CD4-positive, alpha-beta T cell treated with Interleukin-15 for 1 hour (primary cell): ENCODE measurements at regions not wholly inside any gene's neighbourhood (a gene's known extent, or its start where the extent isn't known, plus 50 kb on each side); places are given as distances from the start of the nearest gene placed in this dataset.

Source experiments
- DNase-seq: peaks from one replicate; pipeline ENCODE4 v3.0.0-alpha.2; 2020

DNA sequence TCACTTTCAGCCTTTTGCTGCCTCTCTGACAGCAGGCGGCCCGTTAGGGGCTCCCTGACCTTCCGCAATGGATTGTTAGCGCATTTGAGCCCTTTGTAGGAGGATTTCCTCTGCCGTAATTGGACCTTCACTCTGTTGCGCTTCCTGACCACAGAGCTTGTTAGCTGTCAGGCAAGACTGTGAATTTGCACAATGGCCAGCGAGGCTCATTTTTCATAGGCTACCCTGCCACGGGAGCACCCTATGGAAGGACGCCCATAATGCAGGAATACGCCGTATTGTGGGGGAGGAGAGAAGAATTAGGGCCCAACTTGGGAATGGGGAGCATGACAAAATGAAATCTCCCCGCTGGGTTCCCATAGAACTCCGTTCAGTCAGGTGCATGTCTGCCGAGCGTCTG lies 205.2 kb upstream of the NLRP1 start:
- DNase-seq, result no peak

DNA sequence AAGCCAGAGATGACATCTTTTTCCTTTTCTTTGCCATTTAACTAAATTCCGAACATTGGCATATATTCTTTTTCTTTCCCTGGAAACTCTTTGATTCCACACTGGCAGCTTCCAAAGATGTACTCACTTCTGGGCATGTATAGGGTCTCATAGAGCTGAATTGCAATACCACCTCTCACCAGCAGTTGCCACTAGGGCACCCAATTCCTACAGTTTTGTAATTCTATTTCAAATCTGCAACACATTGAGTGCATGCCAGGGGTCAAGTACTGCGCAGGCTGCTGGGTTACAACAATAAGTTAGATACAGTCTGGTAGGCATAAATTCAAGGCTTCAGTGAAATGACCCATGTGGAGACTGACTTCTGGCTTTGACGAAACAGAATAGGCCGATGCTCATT lies 208.8 kb upstream of the NLRP1 start:
- DNase-seq, result no peak

DNA sequence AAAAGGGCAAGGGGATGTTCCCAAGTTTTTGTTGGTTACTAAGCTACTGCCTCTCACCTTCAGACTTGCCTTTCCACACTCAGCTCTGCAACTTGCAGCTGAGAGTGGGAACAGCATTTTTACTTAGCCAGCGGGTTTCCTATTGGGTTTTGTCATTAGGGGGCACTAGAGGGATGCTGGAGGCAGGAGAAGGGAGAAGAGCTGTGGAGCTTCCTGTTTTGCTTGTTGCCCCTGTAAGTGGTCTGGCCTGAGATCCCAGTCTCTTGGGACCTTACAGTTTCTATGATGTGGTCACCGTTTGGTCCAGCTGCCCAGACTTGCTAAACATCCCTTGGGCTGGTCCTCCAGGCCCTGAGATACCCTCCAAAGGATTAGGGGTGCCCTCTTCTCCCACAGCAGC lies 209.6 kb upstream of the NLRP1 start:
- no peak for DNase-seq

DNA sequence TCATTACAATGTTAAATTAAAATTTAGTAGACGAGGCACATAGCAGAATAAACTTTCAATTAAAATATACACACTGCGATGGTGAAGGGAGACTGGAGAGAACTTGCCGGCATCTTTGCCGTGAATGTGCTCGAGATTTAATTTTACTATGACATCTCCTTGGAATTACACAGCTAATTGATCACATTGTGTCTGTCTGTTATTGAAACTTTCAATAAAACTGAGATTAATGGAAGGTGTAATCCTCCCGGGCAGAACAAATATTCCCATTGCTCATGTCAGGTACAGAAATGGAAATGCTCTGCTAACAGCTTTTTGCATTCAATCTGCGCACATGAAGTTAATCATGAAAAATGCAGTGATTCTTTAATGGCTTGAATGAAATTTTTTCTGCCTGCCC lies 210.1 kb upstream of the NLRP1 start:
- DNase-seq, result no peak

DNA sequence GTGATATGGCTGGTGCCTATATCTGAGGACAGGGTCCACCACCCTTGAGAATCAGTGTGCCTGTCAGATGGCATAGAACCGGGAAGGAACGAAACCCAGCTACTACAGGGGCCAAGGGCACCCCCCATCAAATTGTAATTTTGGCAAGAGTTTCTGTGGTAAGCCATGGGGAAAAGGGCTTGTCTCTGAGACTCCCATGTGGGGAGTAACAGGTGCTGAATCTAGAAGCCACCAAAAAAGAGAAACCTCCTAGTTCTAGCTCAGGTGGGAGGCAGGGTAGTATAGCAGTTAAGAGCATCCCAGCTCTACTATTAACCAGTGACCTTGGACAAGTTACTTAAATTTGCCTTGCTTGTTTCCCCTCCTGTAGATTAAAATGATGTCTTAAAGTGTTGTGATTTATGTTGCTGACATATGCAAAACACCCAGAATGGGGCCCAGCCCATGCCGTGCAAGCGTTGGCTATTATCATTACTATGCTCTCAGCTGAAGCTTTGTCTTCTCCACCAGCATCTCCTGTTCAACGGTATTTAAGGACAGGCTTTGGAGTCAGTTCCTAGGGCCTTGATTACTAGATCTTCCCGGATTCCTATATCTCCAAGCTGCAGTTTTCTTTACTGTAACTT lies 210.7 kb upstream of the NLRP1 start:
- DNase-seq, result no peak

DNA sequence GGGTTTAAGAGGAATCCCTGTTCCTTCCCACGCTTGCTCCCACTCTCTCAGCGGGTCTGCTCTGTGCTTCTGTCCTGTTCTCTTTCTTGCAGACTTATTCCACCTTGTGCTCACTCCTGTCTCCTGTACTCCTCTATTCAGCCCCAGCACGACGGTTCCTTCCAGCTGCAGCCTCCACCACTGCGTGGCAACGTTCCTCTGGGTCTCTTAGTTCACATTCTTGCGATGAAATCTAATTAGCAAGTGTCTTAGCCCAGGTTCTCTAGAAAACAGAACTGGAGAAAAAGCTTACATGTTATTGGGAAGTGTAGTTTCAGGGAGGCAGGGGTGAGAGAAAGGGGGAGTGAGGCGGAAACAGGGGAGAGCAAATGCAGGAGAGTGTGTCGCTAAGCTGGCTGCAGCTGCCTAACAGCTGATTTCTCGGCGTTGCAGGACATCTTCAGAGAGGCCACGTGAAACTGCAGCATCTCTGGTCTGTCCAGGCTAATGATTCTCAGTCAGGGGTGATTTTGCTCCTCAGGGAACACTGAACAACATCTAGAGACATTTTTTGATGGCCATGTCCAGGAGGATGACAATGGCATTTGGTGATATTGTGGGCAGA lies 213.2 kb upstream of the NLRP1 start:
- no peak for DNase-seq

DNA sequence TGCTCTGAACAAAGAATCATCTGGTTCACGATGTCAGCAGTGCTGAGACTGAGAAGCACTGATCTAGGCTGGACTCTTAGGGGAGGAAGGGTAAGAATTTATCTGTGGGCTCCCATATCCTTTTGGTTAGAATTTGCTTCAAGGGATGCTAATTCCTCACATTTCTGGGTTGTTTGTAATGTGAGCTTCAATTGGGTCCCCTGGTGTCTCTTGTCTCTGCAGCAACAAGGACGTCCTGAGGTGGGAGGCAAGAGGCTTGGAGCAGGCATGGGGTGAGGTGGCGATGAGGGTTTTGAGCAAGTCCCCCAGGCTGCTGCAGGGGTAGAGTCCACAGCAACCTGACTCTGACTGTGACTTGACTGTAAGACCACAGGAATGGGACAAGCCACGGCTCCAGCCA lies 213.8 kb upstream of the NLRP1 start:
- DNase-seq, result no peak

DNA sequence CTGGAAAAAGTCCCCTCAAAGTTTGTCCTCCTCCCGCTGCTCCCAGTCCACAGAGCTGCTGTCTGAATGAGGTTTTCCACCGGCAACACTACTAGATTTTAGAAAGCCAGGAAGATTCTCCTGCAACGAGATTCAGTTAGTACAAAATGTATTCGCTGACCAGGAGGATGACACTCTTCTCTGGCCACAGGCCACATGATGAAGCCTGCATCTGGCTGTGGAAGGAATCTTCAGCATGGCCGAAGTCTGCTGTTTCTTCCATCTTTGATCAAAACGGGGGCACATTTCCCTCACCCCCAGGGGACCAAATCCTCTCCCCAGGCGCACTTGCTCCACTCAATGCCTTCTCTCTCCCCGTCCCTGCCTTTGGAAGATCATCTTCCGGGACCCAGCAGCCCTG lies 215.8 kb upstream of the NLRP1 start:
- no peak for DNase-seq

DNA sequence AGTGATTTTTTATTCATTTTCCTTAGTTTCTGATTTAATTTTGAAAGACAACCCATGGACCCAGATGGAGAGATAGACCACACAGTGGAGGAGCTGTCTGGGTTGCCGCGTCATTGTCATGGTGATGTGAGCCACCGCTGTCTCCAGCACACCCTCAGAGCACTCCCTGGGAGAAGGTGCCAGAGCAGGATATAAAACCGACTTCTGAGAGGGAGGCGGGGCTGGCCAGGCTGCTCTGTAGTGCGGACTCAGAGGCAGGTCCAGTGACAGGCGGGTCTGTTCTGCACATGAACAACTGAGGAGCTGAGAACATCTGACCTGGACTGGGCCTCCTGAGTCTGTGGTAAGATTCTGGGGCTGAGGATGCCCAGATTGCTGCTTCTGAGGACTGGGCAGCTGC lies 216.3 kb upstream of the NLRP1 start:
- DNase-seq, result no peak

DNA sequence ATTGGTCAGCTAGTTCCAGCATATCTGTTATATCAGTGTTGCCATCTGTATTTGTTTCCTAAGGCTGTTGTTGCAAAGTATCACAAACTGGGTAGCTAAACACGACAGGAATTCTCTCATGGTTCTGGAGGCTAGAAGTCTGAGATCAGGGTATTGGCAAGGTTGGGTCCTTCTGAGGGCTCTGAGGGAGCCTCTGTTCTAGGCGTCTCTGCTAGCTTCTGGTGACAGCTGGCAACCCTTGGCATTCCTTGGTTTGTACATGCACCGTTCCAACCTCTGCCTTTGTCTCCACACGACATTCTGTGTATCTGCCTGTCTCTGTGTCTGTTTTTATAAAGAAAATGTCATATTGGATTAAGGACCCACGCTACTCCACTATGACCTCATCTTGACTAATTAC lies 219.9 kb upstream of the NLRP1 start:
- DNase-seq, result no peak

DNA sequence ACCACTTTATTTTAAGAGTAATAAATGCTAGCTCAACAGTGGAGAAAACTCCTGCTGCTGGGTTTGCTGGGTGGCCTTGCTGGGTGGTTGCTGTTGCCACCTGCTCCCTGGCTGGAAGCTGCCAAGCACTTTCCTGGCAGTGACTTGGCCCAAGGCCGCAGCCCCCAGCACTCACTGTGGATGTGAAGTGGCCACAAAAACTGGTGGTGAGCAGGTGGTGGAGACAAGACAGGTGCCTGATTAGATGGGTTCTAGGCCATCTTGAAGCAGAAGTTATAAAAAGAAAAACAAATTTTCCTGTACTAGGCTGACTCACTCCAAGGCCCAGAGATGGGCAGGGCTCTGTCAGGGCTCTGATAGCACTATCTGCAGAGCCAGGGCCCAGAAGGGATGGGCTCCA lies 224.7 kb upstream of the NLRP1 start:
- DNase-seq, result no peak

DNA sequence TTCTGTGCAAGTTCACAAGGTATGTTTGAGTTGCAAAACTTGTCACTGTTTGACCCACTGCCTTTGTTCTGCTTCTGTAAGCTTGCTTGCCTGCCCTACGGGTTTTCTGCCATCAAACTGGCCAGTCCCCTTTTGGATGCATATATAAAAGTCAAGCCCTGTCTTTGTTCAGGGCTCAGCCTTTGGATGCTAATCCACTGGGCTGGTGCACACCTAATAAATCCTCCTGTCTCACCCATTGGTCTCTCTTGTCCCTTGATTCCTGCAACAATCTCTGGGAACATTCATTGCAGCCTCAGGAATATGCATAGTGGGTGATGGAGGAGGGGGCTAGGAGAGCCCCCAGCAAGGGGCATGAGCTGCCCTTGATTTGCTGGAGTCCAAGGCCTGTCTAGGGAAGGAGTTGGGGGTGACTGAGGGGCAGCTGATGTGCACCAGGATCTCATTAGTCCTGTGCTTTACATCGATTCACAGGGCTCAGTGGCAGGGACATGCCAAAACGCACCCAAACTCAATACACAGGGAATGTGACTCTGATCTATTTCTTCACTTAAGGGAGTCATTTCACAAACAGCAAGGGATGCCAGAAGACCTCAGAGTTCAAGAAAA lies 225.4 kb upstream of the NLRP1 start:
- no peak for DNase-seq

DNA sequence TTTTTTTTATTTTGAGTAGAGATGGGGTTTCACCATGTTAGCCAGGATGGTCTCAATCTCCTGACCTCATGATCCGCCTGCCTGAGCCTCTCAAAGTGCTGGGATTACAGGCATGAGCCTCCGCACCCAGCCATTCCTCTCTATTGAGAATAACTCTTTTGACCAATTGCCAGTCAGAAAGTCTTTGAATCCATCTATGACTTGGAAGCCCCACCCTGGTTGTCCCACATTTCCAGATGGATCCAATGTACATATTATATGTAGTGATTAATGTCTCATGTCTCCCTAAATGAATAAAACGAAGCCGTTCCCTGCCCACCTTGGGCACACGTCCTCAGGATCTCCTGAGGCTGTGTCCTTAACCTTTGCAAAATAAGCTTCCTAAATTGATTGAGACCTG lies 228.3 kb upstream of the NLRP1 start:
- DNase-seq, result no peak

DNA sequence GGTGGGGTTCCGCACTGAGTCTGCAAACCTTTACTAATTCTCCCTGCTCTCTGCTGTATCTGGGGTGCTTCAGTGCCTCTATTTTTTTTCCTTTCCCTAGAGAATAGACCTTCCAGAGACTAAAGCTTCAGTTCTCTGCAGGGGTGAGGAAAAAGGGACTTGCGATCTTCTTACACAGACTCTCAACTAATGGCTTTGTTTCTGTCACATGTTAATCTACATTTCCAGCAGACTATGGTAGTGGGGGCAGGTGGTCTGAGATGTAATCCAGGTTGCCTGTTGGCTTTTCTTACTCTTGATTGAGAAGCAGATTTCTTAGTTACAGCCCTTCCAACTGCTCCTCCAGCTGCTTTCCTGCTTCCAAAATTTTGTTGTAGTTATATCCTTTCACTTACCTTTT lies 229.0 kb upstream of the NLRP1 start:
- DNase-seq, result no peak

DNA sequence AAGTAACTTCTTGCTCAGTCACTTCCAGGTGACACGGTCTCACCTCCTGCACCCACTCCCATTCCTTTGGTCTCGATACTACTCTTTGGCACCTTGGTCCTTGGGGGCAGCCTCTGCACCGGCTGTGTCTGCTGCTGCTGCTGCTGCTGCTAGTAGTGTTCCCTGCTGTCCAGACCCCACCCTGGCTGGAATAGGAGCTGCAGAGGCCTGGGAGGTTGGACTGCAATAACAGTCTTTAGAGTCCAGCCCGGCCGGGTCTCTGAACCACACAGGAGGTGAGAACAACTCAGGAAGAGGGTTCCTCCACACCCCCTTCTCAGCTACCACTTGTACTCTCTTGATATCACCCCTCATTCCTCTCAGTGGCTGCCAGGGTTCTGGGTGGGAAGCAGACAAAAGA lies 231.1 kb upstream of the NLRP1 start:
- DNase-seq, result no peak

DNA sequence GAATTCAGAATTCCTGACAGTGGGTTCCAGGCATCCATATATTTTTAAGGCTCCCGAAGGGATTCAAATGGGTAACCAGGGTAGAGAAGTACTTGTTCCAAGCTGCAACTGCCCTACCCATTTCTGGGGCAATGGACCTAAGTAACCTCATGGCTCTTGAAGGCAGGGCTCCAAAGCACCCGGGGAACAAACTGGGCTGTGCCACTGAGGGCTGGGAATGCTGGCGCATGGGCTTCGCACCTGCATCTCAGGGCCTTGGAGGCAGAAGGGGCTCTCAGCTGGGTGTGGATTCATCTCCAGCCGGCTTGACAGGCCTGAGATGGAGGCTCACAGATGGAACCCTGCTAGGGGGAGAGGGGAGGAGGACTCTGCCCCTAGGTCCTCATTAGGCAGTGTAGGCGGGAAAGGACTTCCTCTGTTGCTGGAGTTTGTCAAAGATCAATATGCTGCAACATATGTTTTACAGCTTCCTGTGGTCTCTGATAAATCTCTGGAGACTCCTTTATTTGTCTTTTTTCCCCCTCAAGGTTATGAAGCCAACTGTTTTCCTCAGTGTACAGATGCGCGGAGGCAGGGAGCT lies 232.3 kb upstream of the NLRP1 start:
- no peak for DNase-seq

DNA sequence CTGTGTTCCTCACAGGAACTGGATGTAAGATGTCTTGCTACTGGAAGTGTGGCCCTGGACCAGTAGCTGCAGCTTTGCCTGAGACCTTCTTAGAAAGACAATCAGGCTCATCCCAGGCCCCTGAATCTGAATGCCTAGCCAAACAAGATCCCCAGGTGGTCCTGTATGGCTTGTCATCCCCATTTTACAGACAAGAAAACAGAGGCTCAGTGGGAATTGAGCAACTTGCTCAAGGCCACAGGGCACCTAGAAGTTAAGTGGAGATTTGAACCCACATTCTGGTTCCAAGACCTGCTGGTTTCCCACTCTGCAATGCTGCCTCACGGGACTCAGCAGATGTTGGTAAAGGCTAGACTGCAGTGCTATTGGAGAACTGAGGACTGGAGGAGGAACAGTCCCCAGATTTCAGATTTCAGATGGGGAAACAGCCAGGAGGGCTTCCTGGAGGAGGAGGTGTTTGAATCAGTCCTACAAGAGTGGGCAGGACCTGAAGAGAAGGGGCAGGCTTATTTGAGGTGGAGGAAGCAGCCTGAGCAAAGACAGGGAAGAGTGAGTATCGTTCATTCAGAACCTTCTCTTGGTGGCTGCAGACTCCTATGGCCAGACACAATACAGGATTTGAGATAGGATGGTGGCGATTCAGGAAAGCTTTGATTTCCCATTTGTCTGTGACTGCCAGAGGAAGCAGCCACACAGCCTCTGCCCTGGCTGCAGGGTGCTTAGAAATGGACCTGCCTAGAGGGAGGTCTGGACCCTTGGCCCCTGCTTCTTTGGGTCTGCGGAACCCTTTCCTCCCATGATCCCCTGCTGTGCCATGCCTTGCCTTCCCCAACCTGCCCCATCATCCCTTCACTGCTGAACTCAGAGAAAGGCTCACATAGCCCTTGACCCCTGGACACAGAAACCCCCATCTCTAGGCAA lies 233.4 kb upstream of the NLRP1 start:
- no peak for DNase-seq

DNA sequence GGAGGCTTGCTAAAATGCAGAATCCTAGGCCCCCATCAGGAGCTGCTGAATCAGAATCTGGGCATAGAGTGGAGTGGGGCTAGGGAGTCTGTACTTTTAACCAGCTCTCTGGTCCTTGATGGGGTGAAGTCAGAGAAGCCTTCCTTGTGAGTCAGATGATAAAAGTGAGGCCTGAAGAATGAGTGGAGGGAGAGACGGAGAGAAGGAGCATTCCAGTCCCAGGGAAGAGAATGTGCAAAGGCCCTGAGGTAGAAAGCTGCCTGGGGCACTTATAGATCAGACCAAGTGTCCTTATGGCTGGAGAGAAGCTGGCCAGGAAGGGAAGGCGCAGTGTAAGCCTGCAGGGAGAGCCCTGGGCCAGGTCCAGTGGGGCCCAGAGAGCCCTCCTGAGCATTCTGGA lies 235.1 kb upstream of the NLRP1 start:
- DNase-seq, result no peak

DNA sequence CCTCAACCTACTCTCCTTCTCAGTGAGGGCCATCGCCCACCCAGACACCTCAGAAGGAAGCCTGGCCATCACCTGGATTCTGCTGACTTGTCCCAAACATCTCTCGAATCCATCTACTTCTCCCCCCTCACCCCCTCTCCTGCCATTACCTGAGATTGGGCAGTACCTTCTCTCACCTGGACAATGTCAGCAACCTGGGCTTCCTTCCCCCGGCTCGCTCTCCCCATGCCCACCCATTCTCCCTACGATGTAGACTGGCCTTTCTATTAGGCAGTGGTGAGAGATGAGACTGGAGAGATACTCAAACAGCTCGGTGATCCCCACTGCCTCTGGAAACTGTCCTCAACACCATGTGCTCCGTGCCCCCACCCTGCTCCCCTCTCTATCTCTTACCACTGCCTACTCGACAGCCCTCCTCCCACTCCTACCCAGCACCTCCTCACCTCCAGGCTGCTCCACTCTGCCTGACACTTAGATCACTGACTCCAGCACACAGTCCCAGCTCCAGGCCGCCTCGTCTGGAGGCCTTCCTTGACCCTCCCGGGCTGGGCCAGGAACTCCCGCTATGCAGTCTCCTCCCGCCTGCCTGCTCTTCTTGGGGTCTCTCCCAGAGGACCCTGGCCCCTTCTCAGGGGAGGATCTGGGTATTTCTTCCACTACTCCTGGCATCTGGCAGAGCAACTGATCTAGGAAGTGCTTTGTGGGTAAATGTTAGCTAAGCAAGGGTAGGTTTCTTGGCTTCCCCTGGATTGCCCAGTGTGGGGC lies 235.8 kb upstream of the NLRP1 start:
- DNase-seq, result no peak

DNA sequence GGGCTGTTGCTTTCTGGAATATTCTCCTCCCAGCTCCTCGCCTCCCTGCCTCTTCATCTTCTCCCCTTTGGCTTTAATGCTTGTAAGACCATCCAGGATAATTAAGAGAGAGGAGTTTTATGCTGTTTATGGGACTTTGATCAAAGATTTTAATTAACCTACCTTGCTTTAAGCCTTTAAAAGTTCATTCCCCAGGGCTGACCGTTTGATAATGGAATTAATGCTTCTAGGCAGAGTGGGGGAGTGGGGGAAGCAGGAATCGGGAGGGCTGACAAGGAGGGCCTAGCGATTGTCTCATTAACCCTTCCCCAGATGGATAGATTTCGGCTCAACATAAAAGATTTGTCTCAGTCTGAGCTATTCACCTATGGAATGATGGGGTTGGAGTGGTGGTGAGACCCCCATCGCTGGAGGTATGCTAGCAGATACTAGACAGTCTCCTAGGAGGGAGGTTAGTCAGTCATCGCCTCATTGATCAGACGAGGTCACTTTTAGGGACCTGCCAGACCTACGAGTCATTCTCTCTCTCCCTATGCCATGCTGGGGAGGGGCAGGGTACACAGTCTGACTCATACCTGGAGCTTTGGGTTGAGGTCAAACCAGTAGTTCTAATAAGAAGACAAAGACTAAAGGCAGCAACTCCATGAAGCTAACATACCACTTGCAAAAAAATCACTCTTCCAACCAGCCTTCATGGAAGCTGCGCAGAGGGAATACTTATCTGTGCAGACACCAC lies 236.6 kb upstream of the NLRP1 start:
- no peak for DNase-seq

DNA sequence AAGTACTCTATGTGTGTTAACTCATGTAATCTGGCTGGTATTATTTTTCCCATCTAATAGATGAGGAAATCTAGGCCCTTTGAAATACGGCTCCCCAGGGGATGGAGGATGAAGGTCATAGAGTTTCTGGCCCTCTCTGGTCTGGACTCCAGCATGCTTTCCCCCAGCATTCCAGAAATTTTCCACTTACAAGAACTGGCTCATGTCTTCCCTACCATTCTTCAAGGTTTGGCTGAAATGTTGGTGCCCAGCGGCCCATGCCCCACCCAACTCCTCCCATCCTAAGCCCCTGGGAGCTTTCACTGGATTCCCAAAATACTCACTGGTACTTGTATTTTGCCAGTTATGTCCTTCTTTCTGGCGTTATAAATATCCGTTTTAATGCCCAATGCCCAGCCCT lies 237.5 kb upstream of the NLRP1 start:
- no peak for DNase-seq
